Epithelial cell of esophagus (primary cell): ENCODE measurements at regions not wholly inside any gene's neighbourhood (a gene's known extent, or its start where the extent isn't known, plus 50 kb on each side); places are given as distances from the start of the nearest gene placed in this dataset.

Experiments
- DNase-seq: peaks from one replicate; pipeline ENCODE4 v3.0.0; 2010; ENCODE audit warnings: low read depth
- H3K4me3 ChIP-seq: 2 replicates; pipeline ENCODE4 v1.5.1; 2011; ENCODE audit warnings: mild to moderate bottlenecking, low read length, control low read depth
- TF ChIP-seq, protein P1 (sequence below): IDR thresholded peaks from 2 replicates; pipeline ENCODE4 v1.5.1; 2011; ENCODE audit warnings: low read depth, mild to moderate bottlenecking, low read length, control low read depth, inconsistent platforms; ENCODE audit not compliant: insufficient read depth; ENCODE audit errors: missing control alignments

GRCh38 chr21:43298546-43299440 is 128.1 kb downstream of the SIK1 start:
- H3K4me3 ChIP-seq = no peak overlapping the region
- TF ChIP-seq, protein P1, sequence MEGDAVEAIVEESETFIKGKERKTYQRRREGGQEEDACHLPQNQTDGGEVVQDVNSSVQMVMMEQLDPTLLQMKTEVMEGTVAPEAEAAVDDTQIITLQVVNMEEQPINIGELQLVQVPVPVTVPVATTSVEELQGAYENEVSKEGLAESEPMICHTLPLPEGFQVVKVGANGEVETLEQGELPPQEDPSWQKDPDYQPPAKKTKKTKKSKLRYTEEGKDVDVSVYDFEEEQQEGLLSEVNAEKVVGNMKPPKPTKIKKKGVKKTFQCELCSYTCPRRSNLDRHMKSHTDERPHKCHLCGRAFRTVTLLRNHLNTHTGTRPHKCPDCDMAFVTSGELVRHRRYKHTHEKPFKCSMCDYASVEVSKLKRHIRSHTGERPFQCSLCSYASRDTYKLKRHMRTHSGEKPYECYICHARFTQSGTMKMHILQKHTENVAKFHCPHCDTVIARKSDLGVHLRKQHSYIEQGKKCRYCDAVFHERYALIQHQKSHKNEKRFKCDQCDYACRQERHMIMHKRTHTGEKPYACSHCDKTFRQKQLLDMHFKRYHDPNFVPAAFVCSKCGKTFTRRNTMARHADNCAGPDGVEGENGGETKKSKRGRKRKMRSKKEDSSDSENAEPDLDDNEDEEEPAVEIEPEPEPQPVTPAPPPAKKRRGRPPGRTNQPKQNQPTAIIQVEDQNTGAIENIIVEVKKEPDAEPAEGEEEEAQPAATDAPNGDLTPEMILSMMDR = no peak
- no peak for DNase-seq

- TF ChIP-seq, protein P1 = no peak
- no peak for DNase-seq
- H3K4me3 ChIP-seq = no peak overlapping the region
Observed at GRCh38 chr21:43297989-43298388, 128.9 kb downstream of the SIK1 start.

- no peak overlapping the region for H3K4me3 ChIP-seq
- TF ChIP-seq, protein P1 = no peak
- DNase-seq = no peak
Observed at GRCh38 chr21:43297391-43297981, 128.7 kb downstream of the CRYAA start.

GRCh38 chr21:43295066-43295958 is 126.5 kb downstream of the CRYAA start:
- TF ChIP-seq, protein P1 = no peak
- DNase-seq = no peak
- no peak overlapping the region for H3K4me3 ChIP-seq

- TF ChIP-seq, protein P1 = no peak
- no peak overlapping the region for H3K4me3 ChIP-seq
- DNase-seq = no peak
Observed at GRCh38 chr21:43294194-43294902, 125.5 kb downstream of the CRYAA start.

GRCh38 chr21:43292866-43293142 is 124.0 kb downstream of the CRYAA start:
- TF ChIP-seq, protein P1 = no peak
- no peak overlapping the region for H3K4me3 ChIP-seq
- no peak for DNase-seq
